Glutamatergic neuron (in vitro differentiated cells): ENCODE measurements at regions not wholly inside any gene's neighbourhood (a gene's known extent, or its start where the extent isn't known, plus 50 kb on each side); places are given as distances from the start of the nearest gene placed in this dataset.
"Not testable (repeated sequence)": the region's sequence is repeated elsewhere in the genome, so short reads cannot be mapped to it uniquely, and the experiment has no call there.

ENCODE experiments used
- DNase-seq: peaks from one replicate; pipeline ENCODE4 v3.0.0; 2022
- H3K27ac Mint-ChIP-seq: one replicate; pipeline ENCODE4 v1.8.0; 2020; ENCODE audit warnings: mild to moderate bottlenecking, mixed read lengths, inconsistent platforms; ENCODE audit not compliant: unreplicated experiment
- H3K27me3 Mint-ChIP-seq: one replicate; pipeline ENCODE4 v1.8.0; 2020; ENCODE audit warnings: mild to moderate bottlenecking, moderate library complexity, mixed read lengths, inconsistent platforms; ENCODE audit not compliant: unreplicated experiment
- H3K36me3 Mint-ChIP-seq: one replicate; pipeline ENCODE4 v1.8.0; 2020; ENCODE audit warnings: mild to moderate bottlenecking, mixed read lengths, inconsistent platforms; ENCODE audit not compliant: unreplicated experiment
- H3K4me1 Mint-ChIP-seq: one replicate; pipeline ENCODE4 v1.8.0; 2020; ENCODE audit warnings: mild to moderate bottlenecking, low read depth, mixed read lengths, inconsistent platforms; ENCODE audit not compliant: unreplicated experiment
- H3K4me3 Mint-ChIP-seq: one replicate; pipeline ENCODE4 v1.8.0; 2020; ENCODE audit warnings: mild to moderate bottlenecking, mixed read lengths, inconsistent platforms; ENCODE audit not compliant: unreplicated experiment
- H3K9me3 Mint-ChIP-seq: one replicate; pipeline ENCODE4 v1.8.0; 2020; ENCODE audit warnings: mild to moderate bottlenecking, moderate library complexity, mixed read lengths, inconsistent platforms; ENCODE audit not compliant: unreplicated experiment
- CTCF ChIP-seq: fragments of 200-600 bp; sonication (generic); IDR thresholded peaks from one replicate; pipeline ENCODE4 v1.5.0; 2021; ENCODE audit not compliant: partially characterized antibody, unreplicated experiment

- H3K36me3 Mint-ChIP-seq, result peaks cover 4% of the 10 kb centered on the region
- TF ChIP-seq CTCF, result no peak
- no peaks in the 10 kb centered on the region for H3K9me3 Mint-ChIP-seq
- H3K4me3 Mint-ChIP-seq, result no peak overlapping the region
- DNase-seq, result no peak
- no peaks in the 10 kb centered on the region for H3K4me1 Mint-ChIP-seq
- H3K27me3 Mint-ChIP-seq, result no peaks in the 10 kb centered on the region
- H3K27ac Mint-ChIP-seq, result no peak overlapping the region
Measured at GRCh38 chr5:21024966-21025365, 1037.0 kb upstream of the CDH18 start.

GRCh38 chr5:21013237-21013636, 1025.2 kb upstream of the CDH18 start:
- H3K4me1 Mint-ChIP-seq, result no peaks in the 10 kb centered on the region

DNA sequence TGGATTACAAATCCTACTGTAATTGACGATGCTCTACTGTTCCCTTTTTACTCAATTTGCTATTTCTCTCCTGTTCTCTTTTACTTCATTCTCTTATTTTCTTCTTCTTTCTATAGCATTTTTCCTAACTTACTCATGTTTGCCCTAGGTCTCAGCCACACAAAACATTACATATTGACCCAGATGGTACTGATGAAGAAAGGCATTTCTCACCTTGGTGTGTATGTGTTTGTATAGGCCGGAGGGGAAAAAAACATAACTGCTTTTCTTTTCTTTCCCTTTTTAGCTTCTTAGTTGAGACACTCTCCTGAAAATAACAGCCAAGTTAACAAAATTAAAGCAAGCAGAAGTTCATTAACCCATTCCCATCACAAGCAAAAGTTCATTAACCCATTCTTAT, 1019.8 kb upstream of the CDH18 start:
- no peaks in the 10 kb centered on the region for H3K9me3 Mint-ChIP-seq
- no peaks in the 10 kb centered on the region for H3K4me1 Mint-ChIP-seq
- no peak for TF ChIP-seq CTCF
- no peak for DNase-seq
- H3K27ac Mint-ChIP-seq, result no peak overlapping the region
- no peaks in the 10 kb centered on the region for H3K36me3 Mint-ChIP-seq
- H3K27me3 Mint-ChIP-seq, result no peaks in the 10 kb centered on the region
- H3K4me3 Mint-ChIP-seq, result no peak overlapping the region

More at GRCh38 chr5:21013237-21013636, 1025.2 kb upstream of the CDH18 start:
- Mint-ChIP-seq H3K27me3 (no peaks in the 10 kb centered on the region), H3K9me3 (no peaks in the 10 kb centered on the region), H3K4me3 (no peak overlapping the region), H3K27ac (no peak overlapping the region), H3K36me3 (no peaks in the 10 kb centered on the region)
- no peak for DNase-seq
- no peak for TF ChIP-seq CTCF

DNA sequence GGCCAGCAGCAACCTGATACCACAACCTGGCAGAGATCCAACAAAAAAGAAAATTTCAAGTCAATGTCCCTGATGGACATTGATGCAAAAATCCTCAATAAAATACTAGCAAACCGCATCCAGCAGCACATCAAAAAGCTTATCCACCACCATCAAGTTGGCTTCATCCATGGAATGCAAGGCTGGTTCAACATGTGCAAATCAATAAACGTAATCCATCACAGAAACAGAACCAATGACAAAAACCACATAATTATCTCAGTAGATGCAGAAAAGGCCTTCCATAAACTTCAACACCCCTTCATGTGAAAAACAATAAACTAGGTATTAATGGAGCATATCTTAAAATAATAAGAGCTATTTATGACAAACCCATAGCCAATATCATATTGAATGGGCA, 1000.9 kb upstream of the CDH18 start:
- not testable (repeated sequence) for H3K4me3 Mint-ChIP-seq

GRCh38 chr5:20985754-20986153, 997.8 kb upstream of the CDH18 start:
- Mint-ChIP-seq H3K4me3 (no peak overlapping the region), H3K9me3 (peaks cover 4% of the 10 kb centered on the region), H3K27me3 (no peaks in the 10 kb centered on the region), H3K4me1 (no peaks in the 10 kb centered on the region), H3K36me3 (no peaks in the 10 kb centered on the region), H3K27ac (no peak overlapping the region)
- DNase-seq, result no peak
- TF ChIP-seq CTCF, result no peak

More for the DNA sequence above, 1000.9 kb upstream of the CDH18 start:
- not testable (repeated sequence) for H3K27ac Mint-ChIP-seq, DNase-seq, H3K9me3 Mint-ChIP-seq, H3K36me3 Mint-ChIP-seq, H3K27me3 Mint-ChIP-seq, H3K4me1 Mint-ChIP-seq

DNA sequence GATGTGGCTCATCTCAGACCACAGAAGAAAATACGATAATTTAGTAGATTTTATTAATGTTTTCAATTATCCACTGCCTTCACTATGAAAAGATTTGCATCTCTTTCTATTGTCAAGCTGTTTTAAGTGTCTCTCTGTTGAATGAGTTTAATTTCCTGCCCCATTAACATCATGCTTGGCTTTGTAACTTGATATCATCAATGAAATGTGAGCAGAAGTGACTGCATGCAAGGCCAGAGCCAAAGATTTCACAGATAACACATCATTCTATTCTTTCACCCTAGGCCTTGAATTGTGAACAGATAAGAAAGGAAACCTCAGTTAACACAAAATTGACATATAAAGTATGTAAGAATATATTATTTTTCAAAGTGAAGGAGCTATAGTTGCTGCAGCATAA, 986.4 kb upstream of the CDH18 start:
- no peak for TF ChIP-seq CTCF
- no peaks in the 10 kb centered on the region for H3K9me3 Mint-ChIP-seq
- no peaks in the 10 kb centered on the region for H3K36me3 Mint-ChIP-seq
- peaks cover 2% of the 10 kb centered on the region for H3K27me3 Mint-ChIP-seq
- H3K27ac Mint-ChIP-seq, result no peak overlapping the region
- H3K4me1 Mint-ChIP-seq, result peaks cover 6% of the 10 kb centered on the region
- DNase-seq, result no peak
- H3K4me3 Mint-ChIP-seq, result no peak overlapping the region
